Ascending aorta (tissue), 2 donors: ENCODE measurements at regions not wholly inside any gene's neighbourhood (a gene's known extent, or its start where the extent isn't known, plus 50 kb on each side); places are given as distances from the start of the nearest gene placed in this dataset.

ENCODE experiments used
- DNase-seq, 2 donors: peaks; one replicate each; pipeline ENCODE4 v3.0.0-alpha.2; 2019; ENCODE audit warnings: low spot score in 2 of 2
- H3K27ac ChIP-seq, 2 donors: fragments of 200-600 bp; sonication (generic); one replicate each; pipeline ENCODE4 v1.5.1; 2016 to 2017; ENCODE audit warnings: mild to moderate bottlenecking in 1 of 2
- H3K27me3 ChIP-seq: fragments of 200-600 bp; sonication (generic); one replicate; pipeline ENCODE4 v1.5.1; 2017
- H3K36me3 ChIP-seq, 2 donors: fragments of 200-600 bp; sonication (generic); one replicate each; pipeline ENCODE4 v1.5.1; 2016
- H3K4me1 ChIP-seq, 2 donors: fragments of 200-600 bp; sonication (generic); one replicate each; pipeline ENCODE4 v1.5.1; 2016 to 2017; ENCODE audit warnings: mild to moderate bottlenecking in 1 of 2
- H3K4me3 ChIP-seq, 2 donors: fragments of 200-600 bp; sonication (generic); one replicate each; pipeline ENCODE4 v1.5.1; 2016 to 2017; ENCODE audit warnings: mild to moderate bottlenecking in 1 of 2
- H3K9me3 ChIP-seq, 2 donors: fragments of 200-600 bp; sonication (generic); one replicate each; pipeline ENCODE4 v1.5.1; 2016
- intact Hi-C: fragments of 100-400 bp; cut with DNase I; formaldehyde crosslinking; loops from one replicate; pipeline ENCODE4 v1.15.1; 2023
- TF ChIP-seq, protein P1 (sequence below), 3 experiments: fragments of 200-600 bp in 2 of 3; fragments of 450-650 bp in 1 of 3; sonication (generic) in 2 of 3; IDR thresholded peaks; one replicate each; pipeline ENCODE4 v1.5.1; 2016 to 2019; ENCODE audit warnings: antibody characterized with exemption in 3 of 3, mild to moderate bottlenecking in 1 of 3, moderate library complexity in 1 of 3

DNA sequence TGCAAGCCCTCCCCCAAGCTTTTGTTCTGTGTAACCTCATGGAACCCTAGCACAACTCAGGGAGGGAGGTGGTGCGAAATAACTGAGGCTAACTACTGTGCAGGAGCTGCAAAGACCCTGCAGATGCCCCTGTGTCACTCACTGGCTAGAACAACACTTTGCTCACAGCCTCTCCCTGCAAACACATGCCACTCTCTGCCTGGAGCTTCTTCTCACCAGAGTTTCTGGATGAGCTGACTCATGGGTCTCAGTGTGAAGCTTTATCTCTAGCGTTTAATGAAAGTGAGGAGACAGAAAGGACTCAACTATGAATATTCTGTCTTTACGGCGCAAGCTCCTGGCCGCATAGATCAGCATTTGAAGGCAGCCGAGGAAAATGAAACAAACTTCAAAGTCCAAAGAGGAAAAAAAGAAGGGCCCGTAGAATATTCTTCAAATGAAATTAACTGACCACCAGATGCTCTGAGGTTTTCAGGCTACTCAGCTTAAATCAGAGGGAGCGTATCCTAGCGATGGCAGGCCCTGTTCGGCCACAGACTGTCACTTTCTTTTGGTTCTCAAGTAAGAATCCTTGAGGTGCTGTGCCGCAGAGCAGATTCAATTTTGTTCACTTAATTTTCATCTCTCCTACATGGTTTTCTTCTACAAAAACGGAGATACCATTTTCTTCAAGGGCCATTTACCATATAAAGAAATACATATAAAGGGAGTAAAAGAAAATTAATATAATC is 77.7 kb upstream of the TAS2R1 start:
- Histone ChIP-seq H3K36me3 (no peaks in the 10 kb centered on the region), H3K4me3 (no peak overlapping the region), H3K27ac (no peak overlapping the region), H3K4me1 (no peaks in the 10 kb centered on the region), H3K27me3 (no peaks in the 10 kb centered on the region), H3K9me3 (no peaks in the 10 kb centered on the region)
- TF ChIP-seq, protein P1, sequence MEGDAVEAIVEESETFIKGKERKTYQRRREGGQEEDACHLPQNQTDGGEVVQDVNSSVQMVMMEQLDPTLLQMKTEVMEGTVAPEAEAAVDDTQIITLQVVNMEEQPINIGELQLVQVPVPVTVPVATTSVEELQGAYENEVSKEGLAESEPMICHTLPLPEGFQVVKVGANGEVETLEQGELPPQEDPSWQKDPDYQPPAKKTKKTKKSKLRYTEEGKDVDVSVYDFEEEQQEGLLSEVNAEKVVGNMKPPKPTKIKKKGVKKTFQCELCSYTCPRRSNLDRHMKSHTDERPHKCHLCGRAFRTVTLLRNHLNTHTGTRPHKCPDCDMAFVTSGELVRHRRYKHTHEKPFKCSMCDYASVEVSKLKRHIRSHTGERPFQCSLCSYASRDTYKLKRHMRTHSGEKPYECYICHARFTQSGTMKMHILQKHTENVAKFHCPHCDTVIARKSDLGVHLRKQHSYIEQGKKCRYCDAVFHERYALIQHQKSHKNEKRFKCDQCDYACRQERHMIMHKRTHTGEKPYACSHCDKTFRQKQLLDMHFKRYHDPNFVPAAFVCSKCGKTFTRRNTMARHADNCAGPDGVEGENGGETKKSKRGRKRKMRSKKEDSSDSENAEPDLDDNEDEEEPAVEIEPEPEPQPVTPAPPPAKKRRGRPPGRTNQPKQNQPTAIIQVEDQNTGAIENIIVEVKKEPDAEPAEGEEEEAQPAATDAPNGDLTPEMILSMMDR (IDR thresholded peaks at IDR 0.05) = no peak
- DNase-seq = no peak
- intact Hi-C loops = no loop called here

DNA sequence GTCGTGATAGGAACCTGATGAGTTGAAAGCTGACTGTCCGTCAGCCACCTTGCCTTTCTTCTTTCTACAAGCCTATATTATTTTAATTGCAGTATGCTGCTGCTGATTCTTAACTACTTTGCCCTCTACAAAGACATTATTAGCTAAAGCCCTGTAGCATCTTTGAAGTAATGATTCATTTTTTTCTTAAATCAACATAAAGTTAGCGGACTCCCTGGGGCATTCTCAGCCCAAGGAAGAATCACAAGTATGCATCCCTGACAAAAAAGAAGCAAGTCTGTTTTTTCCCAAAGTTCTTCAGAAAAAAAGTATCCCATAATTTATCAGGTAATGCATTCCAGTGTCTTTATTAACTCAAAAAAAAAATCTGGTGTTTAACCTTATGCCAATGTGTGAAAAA is 69.5 kb upstream of the TAS2R1 start:
- intact Hi-C loops = no loop called here

GRCh38 chr5:9698841-9699240 is 68.7 kb upstream of the TAS2R1 start:
- H3K27ac ChIP-seq = no peak overlapping the region
- H3K4me3 ChIP-seq = no peak overlapping the region
- no peaks in the 10 kb centered on the region for H3K27me3 ChIP-seq
- intact Hi-C loops = no loop called here
- H3K36me3 ChIP-seq = no peaks in the 10 kb centered on the region
- no peaks in the 10 kb centered on the region for H3K4me1 ChIP-seq
- DNase-seq = no peak
- H3K9me3 ChIP-seq = no peaks in the 10 kb centered on the region
- TF ChIP-seq, protein P1 (IDR thresholded peaks at IDR 0.05) = no peak

More for the DNA sequence above, 69.5 kb upstream of the TAS2R1 start:
- no peaks in the 10 kb centered on the region for H3K4me1 ChIP-seq
- no peak for DNase-seq
- H3K9me3 ChIP-seq = no peaks in the 10 kb centered on the region
- H3K4me3 ChIP-seq = no peak overlapping the region
- H3K27ac ChIP-seq = no peak overlapping the region
- H3K36me3 ChIP-seq = no peaks in the 10 kb centered on the region
- no peaks in the 10 kb centered on the region for H3K27me3 ChIP-seq
- TF ChIP-seq, protein P1 (IDR thresholded peaks at IDR 0.05) = no peak

DNA sequence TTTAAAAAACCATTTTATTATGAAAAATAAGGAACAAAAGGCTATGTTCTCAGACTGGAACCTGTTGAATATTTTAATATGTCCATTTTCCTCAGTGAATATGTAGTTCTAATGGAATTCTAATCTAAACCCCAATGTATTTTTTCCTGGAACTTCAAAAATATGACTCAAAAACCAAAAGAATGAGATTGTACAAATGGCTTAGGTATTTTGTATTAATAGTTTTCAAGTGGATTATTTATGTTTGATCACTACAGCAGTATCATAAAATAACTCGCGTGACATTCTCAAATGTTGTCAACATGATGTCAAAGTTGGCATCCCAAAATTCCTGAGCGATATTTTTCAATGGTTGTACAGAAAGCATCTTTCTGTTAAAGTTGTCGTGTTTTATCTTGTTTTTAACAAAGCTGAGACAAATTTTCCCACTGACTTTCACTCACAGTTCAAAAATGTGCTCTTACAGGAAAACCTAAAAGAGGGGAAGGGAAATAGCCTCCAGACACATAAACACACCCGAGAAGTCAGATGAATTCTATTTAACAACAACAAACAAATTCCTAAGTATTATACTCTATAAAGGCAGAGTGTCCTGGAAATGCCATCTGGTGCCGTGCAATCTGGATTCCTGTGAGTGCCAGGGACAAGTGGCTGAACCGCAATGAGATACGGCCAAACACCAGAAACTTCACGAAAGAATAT is 68.1 kb upstream of the TAS2R1 start:
- intact Hi-C loops = no loop called here
- TF ChIP-seq, protein P1 (IDR thresholded peaks at IDR 0.05) = no peak
- DNase-seq = no peak
- H3K9me3 ChIP-seq = no peaks in the 10 kb centered on the region
- H3K4me3 ChIP-seq = no peak overlapping the region
- no peak overlapping the region for H3K27ac ChIP-seq
- no peaks in the 10 kb centered on the region for H3K4me1 ChIP-seq
- no peaks in the 10 kb centered on the region for H3K27me3 ChIP-seq
- H3K36me3 ChIP-seq = no peaks in the 10 kb centered on the region

- Histone ChIP-seq H3K27me3 (no peaks in the 10 kb centered on the region), H3K4me3 (no peak overlapping the region), H3K9me3 (no peaks in the 10 kb centered on the region), H3K4me1 (no peaks in the 10 kb centered on the region), H3K36me3 (no peaks in the 10 kb centered on the region), H3K27ac (no peak overlapping the region)
- TF ChIP-seq, protein P1 (IDR thresholded peaks at IDR 0.05) = no peak
- intact Hi-C loops = no loop called here
- DNase-seq = no peak
Measured at GRCh38 chr5:9692576-9692975, 62.4 kb upstream of the TAS2R1 start.
